ENCODE measurements at regions not wholly inside any gene's neighbourhood (a gene's known extent, or its start where the extent isn't known, plus 50 kb on each side); places are given as distances from the start of the nearest gene placed in this dataset.

DNA sequence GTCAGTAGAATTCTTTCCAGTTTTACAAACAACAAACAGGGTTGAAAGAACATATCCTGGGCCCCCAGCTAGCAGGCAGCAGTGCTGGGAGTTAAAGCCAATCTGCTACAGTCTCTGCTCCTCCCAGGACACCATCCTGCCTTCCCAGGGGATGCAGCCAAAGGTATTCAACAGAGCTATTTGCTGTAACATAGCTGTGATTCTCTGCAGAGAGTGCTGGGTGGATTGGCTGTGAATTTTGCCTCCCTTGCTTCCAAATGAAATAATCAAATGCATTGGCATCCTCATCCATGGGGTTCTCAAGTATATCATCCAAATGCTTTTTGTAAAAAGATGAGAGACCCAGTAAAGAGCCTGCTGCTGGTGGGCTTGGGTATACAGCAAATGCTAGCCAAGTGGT, 124.3 kb downstream of the NPIPB5 start:
- H3K4me1 ChIP-seq (ENCODE audit: low read depth, poor library complexity, severe bottlenecking), result no peaks in the 10 kb centered on the region
- no peak overlapping the region for H3K27ac ChIP-seq
- no peaks in the 10 kb centered on the region for H3K36me3 ChIP-seq (ENCODE audit: insufficient read depth)
- no peak overlapping the region for H3K9ac ChIP-seq
- no peaks in the 10 kb centered on the region for H4K20me1 ChIP-seq (ENCODE audit: insufficient read depth)
- no peak overlapping the region for H2AFZ ChIP-seq (ENCODE audit: low read depth)
- no peak overlapping the region for H3K4me2 ChIP-seq
- TF ChIP-seq, protein P1, sequence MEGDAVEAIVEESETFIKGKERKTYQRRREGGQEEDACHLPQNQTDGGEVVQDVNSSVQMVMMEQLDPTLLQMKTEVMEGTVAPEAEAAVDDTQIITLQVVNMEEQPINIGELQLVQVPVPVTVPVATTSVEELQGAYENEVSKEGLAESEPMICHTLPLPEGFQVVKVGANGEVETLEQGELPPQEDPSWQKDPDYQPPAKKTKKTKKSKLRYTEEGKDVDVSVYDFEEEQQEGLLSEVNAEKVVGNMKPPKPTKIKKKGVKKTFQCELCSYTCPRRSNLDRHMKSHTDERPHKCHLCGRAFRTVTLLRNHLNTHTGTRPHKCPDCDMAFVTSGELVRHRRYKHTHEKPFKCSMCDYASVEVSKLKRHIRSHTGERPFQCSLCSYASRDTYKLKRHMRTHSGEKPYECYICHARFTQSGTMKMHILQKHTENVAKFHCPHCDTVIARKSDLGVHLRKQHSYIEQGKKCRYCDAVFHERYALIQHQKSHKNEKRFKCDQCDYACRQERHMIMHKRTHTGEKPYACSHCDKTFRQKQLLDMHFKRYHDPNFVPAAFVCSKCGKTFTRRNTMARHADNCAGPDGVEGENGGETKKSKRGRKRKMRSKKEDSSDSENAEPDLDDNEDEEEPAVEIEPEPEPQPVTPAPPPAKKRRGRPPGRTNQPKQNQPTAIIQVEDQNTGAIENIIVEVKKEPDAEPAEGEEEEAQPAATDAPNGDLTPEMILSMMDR (conservative IDR thresholded peaks at IDR 0.05; ENCODE audit: low read depth, low read length), result no peak
- H3K27me3 ChIP-seq (ENCODE audit: insufficient read depth, low read depth), result no peaks in the 10 kb centered on the region
- H3K79me2 ChIP-seq (ENCODE audit: insufficient read depth, low read depth), result no peaks in the 10 kb centered on the region
- no peak overlapping the region for H3K4me3 ChIP-seq (IDR thresholded peaks at IDR 0.05; ENCODE audit: insufficient read depth, low read depth, low read length)

DNA sequence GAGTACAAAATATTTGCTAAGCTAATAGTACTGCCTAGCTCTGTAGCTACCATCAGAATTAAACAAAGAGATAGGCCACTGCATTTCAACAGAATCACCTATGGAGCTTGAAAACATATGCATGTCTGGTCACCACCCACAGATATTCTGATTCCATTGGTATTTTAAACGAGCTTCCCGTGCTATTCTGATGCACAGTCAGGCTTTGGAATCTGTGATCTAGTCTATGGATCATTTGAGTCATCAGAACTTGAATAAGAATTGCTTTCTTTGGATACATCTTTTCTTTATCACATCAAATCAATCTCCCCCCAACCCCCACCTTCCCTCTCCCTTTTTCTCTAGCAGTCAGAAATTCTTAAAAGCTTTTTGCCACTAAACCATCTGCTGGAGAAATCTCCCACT, 124.7 kb downstream of the NPIPB5 start:
- no peaks in the 10 kb centered on the region for H3K79me2 ChIP-seq (ENCODE audit: insufficient read depth, low read depth)
- no peaks in the 10 kb centered on the region for H3K36me3 ChIP-seq (ENCODE audit: insufficient read depth)
- TF ChIP-seq, protein P1 (conservative IDR thresholded peaks at IDR 0.05; ENCODE audit: low read depth, low read length), result no peak
- H2AFZ ChIP-seq (ENCODE audit: low read depth), result no peak overlapping the region
- H3K4me2 ChIP-seq, result no peak overlapping the region
- no peak overlapping the region for H3K4me3 ChIP-seq (IDR thresholded peaks at IDR 0.05; ENCODE audit: insufficient read depth, low read depth, low read length)
- H3K9ac ChIP-seq, result no peak overlapping the region
- no peaks in the 10 kb centered on the region for H3K4me1 ChIP-seq (ENCODE audit: low read depth, poor library complexity, severe bottlenecking)
- H4K20me1 ChIP-seq (ENCODE audit: insufficient read depth), result no peaks in the 10 kb centered on the region
- no peaks in the 10 kb centered on the region for H3K27me3 ChIP-seq (ENCODE audit: insufficient read depth, low read depth)
- no peak overlapping the region for H3K27ac ChIP-seq

DNA sequence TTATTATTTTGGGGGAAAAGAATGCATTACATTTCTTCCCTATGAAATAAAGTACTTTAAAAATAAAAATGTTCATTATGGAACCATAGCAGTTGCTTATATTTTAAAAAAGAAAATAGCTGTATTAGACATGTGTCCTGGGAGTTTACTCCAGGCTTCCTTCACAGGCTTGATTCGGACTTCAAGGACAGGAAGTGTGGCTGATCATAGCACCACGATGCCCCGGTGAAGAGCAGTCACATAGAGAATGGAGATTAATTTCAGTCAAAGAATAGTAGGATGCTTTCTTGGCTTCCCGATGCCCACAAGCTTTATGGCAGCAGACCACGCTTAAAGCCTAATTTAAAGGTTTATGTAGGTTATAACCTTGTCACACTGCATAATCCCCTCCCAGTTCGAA, 125.1 kb downstream of the NPIPB5 start:
- no peaks in the 10 kb centered on the region for H3K79me2 ChIP-seq (ENCODE audit: insufficient read depth, low read depth)
- H3K27ac ChIP-seq, result no peak overlapping the region
- no peaks in the 10 kb centered on the region for H3K27me3 ChIP-seq (ENCODE audit: insufficient read depth, low read depth)
- H3K4me1 ChIP-seq (ENCODE audit: low read depth, poor library complexity, severe bottlenecking), result no peaks in the 10 kb centered on the region
- H3K9ac ChIP-seq, result no peak overlapping the region
- no peaks in the 10 kb centered on the region for H4K20me1 ChIP-seq (ENCODE audit: insufficient read depth)
- H3K36me3 ChIP-seq (ENCODE audit: insufficient read depth), result no peaks in the 10 kb centered on the region
- H3K4me2 ChIP-seq, result no peak overlapping the region
- no peak overlapping the region for H3K4me3 ChIP-seq (IDR thresholded peaks at IDR 0.05; ENCODE audit: insufficient read depth, low read depth, low read length)
- TF ChIP-seq, protein P1 (conservative IDR thresholded peaks at IDR 0.05; ENCODE audit: low read depth, low read length), result no peak
- H2AFZ ChIP-seq (ENCODE audit: low read depth), result no peak overlapping the region

DNA sequence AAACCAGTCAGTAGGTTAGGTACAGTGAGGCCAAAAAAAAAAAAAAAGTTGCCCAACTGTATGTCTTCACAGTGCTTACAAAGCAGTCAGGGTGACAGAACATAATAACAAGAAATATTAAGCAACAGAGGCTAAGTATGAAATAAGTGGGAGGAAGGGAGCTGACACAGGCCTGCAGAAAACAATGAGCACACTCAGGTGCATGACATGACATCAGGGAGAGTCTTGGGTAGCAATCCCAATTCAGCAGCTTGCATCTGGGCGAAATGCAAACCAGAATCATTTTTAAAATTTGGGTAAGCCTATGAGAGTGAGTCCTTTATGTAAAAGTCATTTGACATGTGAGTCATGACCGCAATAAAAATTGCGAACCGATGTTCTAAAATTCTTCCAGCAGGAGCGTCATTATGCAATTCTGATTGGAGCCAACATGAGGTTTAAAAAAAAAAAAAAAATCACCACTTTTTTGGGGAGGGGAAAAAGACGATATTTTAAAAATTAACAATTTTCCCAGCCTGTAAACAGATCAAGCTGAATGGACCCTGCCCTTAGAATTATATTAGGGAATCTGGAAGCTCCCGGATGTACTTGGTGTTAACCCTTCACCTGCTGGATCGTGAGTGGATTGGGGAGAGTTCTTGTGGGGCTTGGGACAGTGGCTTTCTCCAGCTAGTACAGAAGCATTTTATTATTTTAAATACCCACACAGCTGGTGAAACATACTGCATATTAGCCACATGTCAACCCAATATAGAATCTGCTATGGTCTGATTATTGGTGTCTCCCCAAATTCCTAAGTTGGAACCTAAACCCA, 127.9 kb downstream of the NPIPB5 start:
- Histone ChIP-seq H3K36me3 (ENCODE audit: insufficient read depth) (no peaks in the 10 kb centered on the region), H3K27ac (no peak overlapping the region), H3K4me1 (ENCODE audit: low read depth, poor library complexity, severe bottlenecking) (no peaks in the 10 kb centered on the region), H4K20me1 (ENCODE audit: insufficient read depth) (no peaks in the 10 kb centered on the region), H3K27me3 (ENCODE audit: insufficient read depth, low read depth) (no peaks in the 10 kb centered on the region), H3K4me3 (IDR thresholded peaks at IDR 0.05; ENCODE audit: insufficient read depth, low read depth, low read length) (no peak overlapping the region), H2AFZ (ENCODE audit: low read depth) (no peak overlapping the region), H3K9ac (no peak overlapping the region), H3K79me2 (ENCODE audit: insufficient read depth, low read depth) (no peaks in the 10 kb centered on the region), H3K4me2 (no peak overlapping the region)
- TF ChIP-seq, protein P1 (conservative IDR thresholded peaks at IDR 0.05; ENCODE audit: low read depth, low read length), result no peak

All from KMS-11 (cell line).